Spleen (tissue), 11 donors: ENCODE measurements at regions not wholly inside any gene's neighbourhood (a gene's known extent, or its start where the extent isn't known, plus 50 kb on each side); places are given as distances from the start of the nearest gene placed in this dataset.

Source experiments
- DNase-seq: peaks from one replicate; pipeline ENCODE4 v3.0.0-alpha.2; 2020
- H3K27ac ChIP-seq, 8 donors: fragments of 200-600 bp; sonication (generic) in 7 of 8; 1 replicate in 4 of 8; 2 replicates in 4 of 8; pipeline versions ENCODE4 v1.5.0 to v1.8.0; 2016 to 2021; ENCODE audit warnings: inconsistent platforms in 4 of 8, mild to moderate bottlenecking in 4 of 8, moderate library complexity in 1 of 8
- H3K27me3 ChIP-seq, 7 donors: fragments of 200-600 bp; sonication (generic) in 6 of 7; replicated peaks in 1 of 7; 1 replicate in 4 of 7; 2 replicates in 3 of 7; pipeline versions ENCODE4 v1.5.0 to v1.8.0; 2016 to 2021; ENCODE audit warnings: inconsistent platforms in 3 of 7, mild to moderate bottlenecking in 1 of 7
- H3K36me3 ChIP-seq, 6 donors: fragments of 200-600 bp; sonication (generic) in 5 of 6; 1 replicate in 4 of 6; 2 replicates in 2 of 6; pipeline versions ENCODE4 v1.5.0 to v1.8.0; 2016 to 2021; ENCODE audit warnings: inconsistent platforms in 2 of 6
- H3K4me1 ChIP-seq, 6 donors: fragments of 200-600 bp; sonication (generic) in 5 of 6; 1 replicate in 3 of 6; 2 replicates in 3 of 6; pipeline versions ENCODE4 v1.5.0 to v1.8.0; 2016 to 2021; ENCODE audit warnings: inconsistent platforms in 3 of 6
- H3K4me3 ChIP-seq, 8 donors: fragments of 200-600 bp; sonication (generic) in 7 of 8; 1 replicate in 4 of 8; 2 replicates in 4 of 8; pipeline versions ENCODE4 v1.5.0 to v1.8.0; 2016 to 2021; ENCODE audit warnings: inconsistent platforms in 4 of 8, mild to moderate bottlenecking in 4 of 8, moderate library complexity in 2 of 8
- H3K9me3 ChIP-seq, 8 donors: fragments of 200-600 bp; sonication (generic) in 7 of 8; 1 replicate in 4 of 8; 2 replicates in 4 of 8; pipeline versions ENCODE4 v1.5.0 to v1.8.0; 2016 to 2021; ENCODE audit warnings: inconsistent platforms in 4 of 8
- CTCF ChIP-seq, 11 experiments: fragments of 200-600 bp in 7 of 11; fragments of 450-650 bp in 4 of 11; sonication (generic) in 4 of 11; IDR thresholded peaks in 8 of 11; conservative IDR thresholded peaks in 3 of 11; 1 replicate in 7 of 11; 2 replicates in 4 of 11; pipeline versions ENCODE4 v1.4.0 to v1.8.0; 2016 to 2021; ENCODE audit warnings: antibody characterized with exemption in 11 of 11, inconsistent platforms in 4 of 11, mild to moderate bottlenecking in 1 of 11
- POLR2A ChIP-seq, 3 donors: fragments of 450-650 bp; IDR thresholded peaks; one replicate each; pipeline ENCODE4 v1.5.1; 2017; ENCODE audit warnings: antibody characterized with exemption in 3 of 3, mild to moderate bottlenecking in 1 of 3
- POLR2AphosphoS5 ChIP-seq, 3 donors: sonication (generic); formaldehyde crosslinking; IDR thresholded peaks; one replicate each; pipeline ENCODE4 v1.5.1; 2017; ENCODE audit warnings: antibody characterized with exemption in 3 of 3
- WGBS, 5 donors: extraction: QIAGEN DNeasy Blood & Tissue Kit in 3 of 5; methylation state at CpG; one replicate each; pipeline versions ENCODE4 v1.1.5 to v1.1.7; 2013 to 2018; 5-methylcytosine and 5-hydroxymethylcytosine counted together
- intact Hi-C: fragments of 100-400 bp; cut with DNase I; formaldehyde crosslinking; loops from one replicate; pipeline ENCODE4 v1.15.0; 2023; ENCODE audit warnings: low total_unique reads
- donor health status: healthy with polysubstance abuse.
- donor health status: DM: no; HTN: no; CAD: no; lungs with moderate emphysema.
- donor health status: DM: no; HTN: no; CAD: no.
- donor health status: Bipolar disorder and iron deficiency.
- donor health status: healthy.
- donor health status: DM: no; HTN: no; CAD: no.
- donor health status: DM: yes; HTN: yes; CAD: no.

- Histone ChIP-seq H3K27me3 (no peaks in the 10 kb centered on the region), H3K36me3 (no peaks in the 10 kb centered on the region)
- no peak for DNase-seq
These were observed 271.7 kb upstream of the DOK6 start for GRCh38 chr18:69128978-69129377.

DNA sequence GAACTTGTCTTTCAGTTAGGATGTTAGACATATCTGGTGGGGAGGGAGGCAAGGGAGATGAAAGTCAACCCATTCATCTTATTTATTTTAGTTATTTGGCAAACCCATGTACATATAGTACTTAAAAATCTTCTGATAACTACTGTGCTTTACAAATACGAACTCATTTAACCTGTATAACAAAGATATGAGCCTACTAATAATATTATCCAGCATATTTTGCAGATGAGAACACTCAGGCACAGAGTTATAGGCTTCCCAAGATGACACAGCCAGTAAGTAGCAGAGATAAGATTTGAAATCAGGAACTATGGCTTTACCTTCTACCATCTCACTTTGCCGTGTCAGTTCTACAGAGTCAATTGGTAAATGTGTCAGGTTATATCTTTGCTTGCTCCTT, 262.6 kb upstream of the DOK6 start:
- DNase-seq, result no peak
- TF ChIP-seq POLR2A (IDR thresholded peaks at IDR 0.05) (no peak), CTCF (IDR thresholded peaks at IDR 0.05 in 8 of 11, conservative IDR thresholded peaks at IDR 0.05 in 3 of 11) (no peak), POLR2AphosphoS5 (IDR thresholded peaks at IDR 0.05) (no peak)
- intact Hi-C loops, result no loop called here
- Histone ChIP-seq H3K36me3 (no peaks in the 10 kb centered on the region), H3K27ac (no peak overlapping the region), H3K27me3 (no peaks in the 10 kb centered on the region), H3K4me3 (no peak overlapping the region), H3K9me3 (peaks cover 0 to 10% (median 3%) of the 10 kb centered on the region in 8 donors), H3K4me1 (no peaks in the 10 kb centered on the region)
- WGBS, 5 donors, result 68 to 86% (median 74%) methylated on average over 2 of the region's 2 CpGs

More at GRCh38 chr18:69128978-69129377, 271.7 kb upstream of the DOK6 start:
- no peaks in the 10 kb centered on the region for H3K4me1 ChIP-seq
- TF ChIP-seq CTCF (IDR thresholded peaks at IDR 0.05 in 8 of 11, conservative IDR thresholded peaks at IDR 0.05 in 3 of 11), result no peak
- no peak for TF ChIP-seq POLR2A (IDR thresholded peaks at IDR 0.05)
- TF ChIP-seq POLR2AphosphoS5 (IDR thresholded peaks at IDR 0.05), result no peak
- H3K9me3 ChIP-seq, result peaks cover 0 to 19% (median 11%) of the 10 kb centered on the region in 8 donors
- H3K27ac ChIP-seq, result no peak overlapping the region
- 70 to 81% (median 77%) methylated on average over 3 of the region's 3 CpGs for WGBS, 5 donors
- no peak overlapping the region for H3K4me3 ChIP-seq
- intact Hi-C loops, result no loop called here

- H3K36me3 ChIP-seq, result no peaks in the 10 kb centered on the region
- no peak for DNase-seq
- WGBS, 5 donors, result 89 to 94% (median 90%) methylated on average over 2 of the region's 2 CpGs
- H3K4me3 ChIP-seq, result no peak overlapping the region
- no peak overlapping the region for H3K27ac ChIP-seq
- H3K9me3 ChIP-seq, result no peaks in the 10 kb centered on the region
- no peaks in the 10 kb centered on the region for H3K4me1 ChIP-seq
- no peaks in the 10 kb centered on the region for H3K27me3 ChIP-seq
- intact Hi-C loops, result no loop called here
- no peak for TF ChIP-seq POLR2AphosphoS5 (IDR thresholded peaks at IDR 0.05)
- TF ChIP-seq POLR2A (IDR thresholded peaks at IDR 0.05), result no peak
- no peak for TF ChIP-seq CTCF (IDR thresholded peaks at IDR 0.05 in 8 of 11, conservative IDR thresholded peaks at IDR 0.05 in 3 of 11)
These were observed 257.6 kb upstream of the DOK6 start for GRCh38 chr18:69143084-69143483.

DNA sequence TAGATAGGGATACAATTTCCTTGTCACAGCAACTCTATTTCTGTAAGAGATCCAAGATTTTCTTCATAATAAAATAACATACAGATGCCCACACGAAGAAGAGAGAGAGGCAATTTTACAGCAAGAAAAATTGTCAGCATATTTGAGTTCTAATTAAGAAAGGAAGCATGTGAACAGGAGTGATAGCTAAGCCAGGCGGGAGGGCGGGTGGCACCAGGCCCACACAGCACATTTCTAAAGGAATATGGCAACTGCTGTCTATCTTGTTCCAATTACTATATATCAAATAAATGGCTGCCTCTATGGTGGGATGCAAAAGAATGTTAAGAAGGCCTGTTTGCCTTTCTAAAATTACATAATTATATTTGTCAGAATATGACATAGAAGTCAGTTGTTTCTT, 248.3 kb upstream of the DOK6 start:
- intact Hi-C loops, result no loop called here
- WGBS, 5 donors, result 74 to 85% (median 84%) methylated on average over 3 of the region's 3 CpGs
- Histone ChIP-seq H3K4me3 (no peak overlapping the region), H3K4me1 (no peaks in the 10 kb centered on the region), H3K9me3 (no peaks in the 10 kb centered on the region), H3K27ac (no peak overlapping the region), H3K27me3 (no peaks in the 10 kb centered on the region), H3K36me3 (no peaks in the 10 kb centered on the region)
- TF ChIP-seq POLR2A (IDR thresholded peaks at IDR 0.05), result no peak
- no peak for TF ChIP-seq POLR2AphosphoS5 (IDR thresholded peaks at IDR 0.05)
- no peak for TF ChIP-seq CTCF (IDR thresholded peaks at IDR 0.05 in 8 of 11, conservative IDR thresholded peaks at IDR 0.05 in 3 of 11)
- no peak for DNase-seq
